DOHH2 (cell line): ENCODE measurements at regions not wholly inside any gene's neighbourhood (a gene's known extent, or its start where the extent isn't known, plus 50 kb on each side); places are given as distances from the start of the nearest gene placed in this dataset.

Source experiments
- H3F3A ChIP-seq: fragments of 200-600 bp; sonication (generic), shearing (Covaris generic); 2 replicates; pipeline ENCODE4 v1.6.0; 2016; ENCODE audit warnings: antibody characterized with exemption, mild to moderate bottlenecking; ENCODE audit not compliant: control insufficient read depth, insufficient read depth
- H3K27ac ChIP-seq: fragments of 200-600 bp; sonication (generic); 2 replicates; pipeline ENCODE4 v1.5.1; 2014; ENCODE audit warnings: low read depth, mild to moderate bottlenecking, low read length, moderate library complexity
- H3K27me3 ChIP-seq: fragments of 200-600 bp; sonication (generic); 2 replicates; pipeline ENCODE4 v1.6.1; 2014; ENCODE audit warnings: mild to moderate bottlenecking, low read length, mixed read lengths; ENCODE audit not compliant: control insufficient read depth
- H3K36me3 ChIP-seq: fragments of 200-600 bp; sonication (generic); 2 replicates; pipeline ENCODE4 v1.6.1; 2014; ENCODE audit warnings: mild to moderate bottlenecking, low read length, moderate library complexity, mixed read lengths; ENCODE audit not compliant: control insufficient read depth
- H3K4me1 ChIP-seq: fragments of 200-600 bp; sonication (generic); 2 replicates; pipeline ENCODE4 v1.6.1; 2014; ENCODE audit warnings: mild to moderate bottlenecking, low read length, mixed read lengths; ENCODE audit not compliant: control insufficient read depth
- H3K4me2 ChIP-seq: fragments of 200-600 bp; sonication (generic); 2 replicates; pipeline ENCODE4 v1.6.0; 2014; ENCODE audit warnings: mild to moderate bottlenecking, low read length, moderate library complexity
- H3K4me3 ChIP-seq: fragments of 200-600 bp; sonication (generic); 2 replicates; pipeline ENCODE4 v1.5.1; 2014; ENCODE audit warnings: mild to moderate bottlenecking, low read length, mixed read lengths
- H3K79me2 ChIP-seq: fragments of 200-600 bp; sonication (generic); 2 replicates; pipeline ENCODE4 v1.6.1; 2014; ENCODE audit warnings: mild to moderate bottlenecking, low read length, mixed read lengths; ENCODE audit not compliant: control insufficient read depth
- H3K9me2 ChIP-seq: fragments of 200-600 bp; sonication (generic); replicated peaks from 2 replicates; pipeline ENCODE4 v1.6.1; 2014; ENCODE audit warnings: mild to moderate bottlenecking, low read length, mixed read lengths; ENCODE audit not compliant: control insufficient read depth
- H3K9me3 ChIP-seq: fragments of 200-600 bp; sonication (generic); 2 replicates; pipeline ENCODE4 v1.6.1; 2014; ENCODE audit warnings: antibody characterized with exemption, low read length, mixed read lengths; ENCODE audit not compliant: control insufficient read depth, insufficient read depth
- H4K20me1 ChIP-seq: fragments of 200-600 bp; sonication (generic); 2 replicates; pipeline ENCODE4 v1.6.0; 2014; ENCODE audit warnings: low read depth, mild to moderate bottlenecking, antibody characterized with exemption, low read length, moderate library complexity; ENCODE audit not compliant: control insufficient read depth, insufficient read depth
- EZH2phosphoT487 ChIP-seq: fragments of 200-600 bp; sonication (generic); IDR thresholded peaks from 2 replicates; pipeline ENCODE4 v1.6.1; 2017; ENCODE audit warnings: borderline replicate concordance, mild to moderate bottlenecking, antibody characterized with exemption, low read length, moderate library complexity, mixed read lengths
- TF ChIP-seq, protein P1 (sequence below): fragments of 200-600 bp; sonication (generic); IDR thresholded peaks from one replicate; pipeline ENCODE4 v1.5.1; 2014; ENCODE audit warnings: antibody characterized with exemption, mild to moderate bottlenecking, low read depth, low read length; ENCODE audit not compliant: poor library complexity, severe bottlenecking

DNA sequence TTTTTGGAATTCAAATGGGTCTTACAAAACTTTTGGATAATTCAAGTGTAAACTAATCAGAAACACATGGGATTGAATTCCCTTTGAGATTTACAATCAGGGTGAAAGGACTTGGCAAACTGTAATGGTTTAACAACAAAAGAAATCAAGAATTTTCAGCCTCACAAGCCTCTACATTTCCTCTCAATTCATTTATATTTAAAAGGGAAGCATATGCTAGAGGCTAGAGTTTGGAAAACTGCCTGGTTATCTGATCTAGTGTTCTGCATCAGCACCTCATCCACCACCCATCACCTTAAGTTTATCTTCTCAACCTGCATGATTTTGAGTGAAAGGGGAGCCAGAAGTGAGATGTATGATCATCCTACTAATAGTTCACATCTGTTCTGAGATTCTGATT is 120.7 kb downstream of the TES start:
- H3K4me1 ChIP-seq: no peaks in the 10 kb centered on the region
- peaks cover 16% of the 10 kb centered on the region for H3K27me3 ChIP-seq
- H3K9me3 ChIP-seq: no peaks in the 10 kb centered on the region
- no peaks in the 10 kb centered on the region for H3F3A ChIP-seq
- no peaks in the 10 kb centered on the region for H3K36me3 ChIP-seq
- H4K20me1 ChIP-seq: no peaks in the 10 kb centered on the region
- no peak overlapping the region for H3K4me3 ChIP-seq
- no peak overlapping the region for H3K4me2 ChIP-seq
- H3K27ac ChIP-seq: no peak overlapping the region
- TF ChIP-seq EZH2phosphoT487: no peak
- TF ChIP-seq, protein P1, sequence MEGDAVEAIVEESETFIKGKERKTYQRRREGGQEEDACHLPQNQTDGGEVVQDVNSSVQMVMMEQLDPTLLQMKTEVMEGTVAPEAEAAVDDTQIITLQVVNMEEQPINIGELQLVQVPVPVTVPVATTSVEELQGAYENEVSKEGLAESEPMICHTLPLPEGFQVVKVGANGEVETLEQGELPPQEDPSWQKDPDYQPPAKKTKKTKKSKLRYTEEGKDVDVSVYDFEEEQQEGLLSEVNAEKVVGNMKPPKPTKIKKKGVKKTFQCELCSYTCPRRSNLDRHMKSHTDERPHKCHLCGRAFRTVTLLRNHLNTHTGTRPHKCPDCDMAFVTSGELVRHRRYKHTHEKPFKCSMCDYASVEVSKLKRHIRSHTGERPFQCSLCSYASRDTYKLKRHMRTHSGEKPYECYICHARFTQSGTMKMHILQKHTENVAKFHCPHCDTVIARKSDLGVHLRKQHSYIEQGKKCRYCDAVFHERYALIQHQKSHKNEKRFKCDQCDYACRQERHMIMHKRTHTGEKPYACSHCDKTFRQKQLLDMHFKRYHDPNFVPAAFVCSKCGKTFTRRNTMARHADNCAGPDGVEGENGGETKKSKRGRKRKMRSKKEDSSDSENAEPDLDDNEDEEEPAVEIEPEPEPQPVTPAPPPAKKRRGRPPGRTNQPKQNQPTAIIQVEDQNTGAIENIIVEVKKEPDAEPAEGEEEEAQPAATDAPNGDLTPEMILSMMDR: no peak
- H3K9me2 ChIP-seq: no peaks in the 10 kb centered on the region
- no peaks in the 10 kb centered on the region for H3K79me2 ChIP-seq

DNA sequence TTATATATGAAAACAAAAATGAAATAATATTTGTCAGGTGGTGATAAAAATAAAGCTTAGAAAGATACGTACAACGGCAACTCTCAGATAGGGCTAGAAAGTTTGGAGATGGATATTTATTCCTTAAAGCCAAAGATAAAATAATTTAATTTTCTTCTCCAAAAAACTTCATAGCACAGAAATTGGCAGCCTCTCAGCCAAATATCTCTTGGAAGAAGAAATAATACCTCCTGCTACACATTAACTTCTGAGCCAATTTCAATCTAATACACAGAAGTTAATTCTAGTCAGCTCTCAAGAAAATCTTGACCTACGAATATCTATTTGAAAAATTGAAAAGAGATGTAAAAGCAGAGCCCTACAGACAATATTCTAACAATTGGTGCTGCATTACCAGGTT is 122.4 kb downstream of the TES start:
- no peaks in the 10 kb centered on the region for H3K79me2 ChIP-seq
- H4K20me1 ChIP-seq: no peaks in the 10 kb centered on the region
- no peaks in the 10 kb centered on the region for H3K9me3 ChIP-seq
- H3K36me3 ChIP-seq: no peaks in the 10 kb centered on the region
- H3K27me3 ChIP-seq: peaks cover 16% of the 10 kb centered on the region
- TF ChIP-seq EZH2phosphoT487: no peak
- TF ChIP-seq, protein P1: no peak
- no peaks in the 10 kb centered on the region for H3K9me2 ChIP-seq
- H3K27ac ChIP-seq: no peak overlapping the region
- H3K4me3 ChIP-seq: no peak overlapping the region
- no peaks in the 10 kb centered on the region for H3F3A ChIP-seq
- H3K4me1 ChIP-seq: no peaks in the 10 kb centered on the region
- no peak overlapping the region for H3K4me2 ChIP-seq

DNA sequence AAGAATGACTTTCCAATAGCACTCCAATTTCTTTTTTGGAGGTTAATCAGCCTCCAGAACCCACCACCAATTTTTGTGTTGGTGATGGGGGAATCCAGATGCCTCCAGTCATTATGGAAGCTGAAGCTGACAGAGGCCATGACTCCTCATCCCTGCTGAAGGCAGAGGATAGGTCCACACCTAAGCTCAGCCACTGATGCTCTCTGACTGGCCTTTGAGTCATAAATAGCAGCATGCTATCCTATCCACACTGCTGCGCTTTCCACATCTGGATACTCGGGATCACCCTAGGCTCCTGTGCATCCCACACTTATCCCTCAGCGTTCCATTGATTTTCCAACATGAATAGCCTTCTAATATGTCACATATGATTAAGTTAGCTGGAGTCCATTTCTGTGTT is 124.2 kb downstream of the TES start:
- Histone ChIP-seq H3K79me2 (no peaks in the 10 kb centered on the region), H4K20me1 (no peaks in the 10 kb centered on the region), H3K4me3 (no peak overlapping the region), H3K9me2 (no peaks in the 10 kb centered on the region), H3F3A (no peaks in the 10 kb centered on the region), H3K9me3 (no peaks in the 10 kb centered on the region), H3K4me1 (no peaks in the 10 kb centered on the region), H3K4me2 (no peak overlapping the region), H3K36me3 (no peaks in the 10 kb centered on the region), H3K27me3 (peaks cover 15% of the 10 kb centered on the region), H3K27ac (no peak overlapping the region)
- TF ChIP-seq, protein P1: no peak
- TF ChIP-seq EZH2phosphoT487: no peak

DNA sequence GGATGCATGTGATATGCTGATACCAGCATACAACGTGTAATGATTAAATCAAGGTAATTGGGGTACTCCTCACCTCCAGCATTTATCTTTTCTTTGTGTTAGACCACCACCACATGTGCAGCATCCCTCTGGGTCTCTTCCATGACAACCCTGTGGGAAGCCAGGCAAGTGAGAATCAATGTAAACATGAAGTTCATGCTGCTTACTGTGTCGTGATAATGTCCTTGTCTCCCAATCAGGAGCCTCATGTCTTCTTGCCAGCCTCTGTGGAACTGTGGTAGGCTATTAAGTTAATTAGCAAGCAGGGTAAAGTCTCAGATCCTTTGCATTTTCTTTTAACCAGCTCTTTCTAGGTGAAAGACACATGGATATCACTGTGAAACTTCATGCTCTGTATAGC is 126.7 kb downstream of the TES start:
- no peaks in the 10 kb centered on the region for H3F3A ChIP-seq
- peaks cover 6% of the 10 kb centered on the region; the same call in 1 of the 2 replicates for H3K27me3 ChIP-seq
- no peak overlapping the region for H3K27ac ChIP-seq
- no peaks in the 10 kb centered on the region for H3K4me1 ChIP-seq
- no peaks in the 10 kb centered on the region for H3K9me2 ChIP-seq
- TF ChIP-seq EZH2phosphoT487: no peak
- TF ChIP-seq, protein P1: no peak
- no peak overlapping the region for H3K4me3 ChIP-seq
- no peak overlapping the region for H3K4me2 ChIP-seq
- no peaks in the 10 kb centered on the region for H3K36me3 ChIP-seq
- no peaks in the 10 kb centered on the region for H3K79me2 ChIP-seq
- H4K20me1 ChIP-seq: no peaks in the 10 kb centered on the region
- no peaks in the 10 kb centered on the region for H3K9me3 ChIP-seq
